ENCODE measurements at regions not wholly inside any gene's neighbourhood (a gene's known extent, or its start where the extent isn't known, plus 50 kb on each side); places are given as distances from the start of the nearest gene placed in this dataset.

DNA sequence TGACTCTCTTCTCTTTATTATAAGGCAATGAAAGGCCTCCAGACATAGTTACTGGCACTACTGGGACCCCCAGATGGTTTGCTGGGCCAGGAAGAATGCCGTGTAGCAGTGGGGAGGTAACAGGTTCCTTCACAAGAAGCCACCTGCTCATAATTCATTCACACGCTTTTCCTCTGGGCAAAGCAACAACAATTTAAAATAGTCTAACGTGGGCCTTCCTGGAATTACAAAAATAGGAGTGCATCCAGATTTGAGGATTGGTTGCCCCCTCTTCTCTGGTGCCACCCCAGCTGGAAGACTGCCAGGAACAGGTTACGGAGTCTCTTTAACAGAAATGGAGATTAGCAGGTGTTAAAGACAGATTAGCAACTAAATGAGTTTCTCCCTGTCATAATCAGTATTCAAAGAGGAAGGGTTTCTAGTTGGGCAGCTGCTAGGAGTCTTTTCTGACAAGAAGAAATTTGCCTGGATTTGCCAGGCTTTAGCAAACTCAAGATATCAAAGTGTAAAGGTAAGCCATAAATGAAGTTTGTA lies 409.6 kb downstream of the NPIPA8 start:
- TF ChIP-seq, protein P1, sequence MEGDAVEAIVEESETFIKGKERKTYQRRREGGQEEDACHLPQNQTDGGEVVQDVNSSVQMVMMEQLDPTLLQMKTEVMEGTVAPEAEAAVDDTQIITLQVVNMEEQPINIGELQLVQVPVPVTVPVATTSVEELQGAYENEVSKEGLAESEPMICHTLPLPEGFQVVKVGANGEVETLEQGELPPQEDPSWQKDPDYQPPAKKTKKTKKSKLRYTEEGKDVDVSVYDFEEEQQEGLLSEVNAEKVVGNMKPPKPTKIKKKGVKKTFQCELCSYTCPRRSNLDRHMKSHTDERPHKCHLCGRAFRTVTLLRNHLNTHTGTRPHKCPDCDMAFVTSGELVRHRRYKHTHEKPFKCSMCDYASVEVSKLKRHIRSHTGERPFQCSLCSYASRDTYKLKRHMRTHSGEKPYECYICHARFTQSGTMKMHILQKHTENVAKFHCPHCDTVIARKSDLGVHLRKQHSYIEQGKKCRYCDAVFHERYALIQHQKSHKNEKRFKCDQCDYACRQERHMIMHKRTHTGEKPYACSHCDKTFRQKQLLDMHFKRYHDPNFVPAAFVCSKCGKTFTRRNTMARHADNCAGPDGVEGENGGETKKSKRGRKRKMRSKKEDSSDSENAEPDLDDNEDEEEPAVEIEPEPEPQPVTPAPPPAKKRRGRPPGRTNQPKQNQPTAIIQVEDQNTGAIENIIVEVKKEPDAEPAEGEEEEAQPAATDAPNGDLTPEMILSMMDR (IDR thresholded peaks at IDR 0.05) = no peak
- TF ChIP-seq POLR2A (IDR thresholded peaks at IDR 0.05) = no peak

Measured in ovary (tissue), 3 donors.